Activated CD8-positive, alpha-beta memory T cell treated with anti-CD3 and anti-CD28 coated beads, Interleukin-2, amount 10 ng/mL, durations not matched to agents 7 days and 5 days (primary cell): ENCODE measurements at regions not wholly inside any gene's neighbourhood (a gene's known extent, or its start where the extent isn't known, plus 50 kb on each side); places are given as distances from the start of the nearest gene placed in this dataset.

Experiments used
- ATAC-seq: fragments of 150-1000 bp; cut with Tn5 transposase; one replicate; pipeline ENCODE4 v1.10.0; 2021; ENCODE audit warnings: moderate library complexity
- CTCF ChIA-PET: fragments of 350-600 bp; sonication (Branson Sonifier 250); formaldehyde crosslinking; loops from one replicate; lab custom pipeline; 2021; ENCODE audit warnings: antibody characterized with exemption; lab: Charles Lee
- DNase-seq: peaks from one replicate; pipeline ENCODE4 v3.0.0-alpha.2; 2020
- H3K27ac Mint-ChIP-seq: one replicate; pipeline ENCODE4 v1.8.0; 2021; ENCODE audit warnings: mild to moderate bottlenecking, mixed read lengths
- H3K27me3 Mint-ChIP-seq: one replicate; pipeline ENCODE4 v1.8.0; 2021; ENCODE audit warnings: mixed read lengths
- H3K36me3 Mint-ChIP-seq: one replicate; pipeline ENCODE4 v1.8.0; 2021; ENCODE audit warnings: mild to moderate bottlenecking, mixed read lengths
- H3K4me1 Mint-ChIP-seq: one replicate; pipeline ENCODE4 v1.8.0; 2021; ENCODE audit warnings: mixed read lengths
- H3K4me3 Mint-ChIP-seq: one replicate; pipeline ENCODE4 v1.8.0; 2021; ENCODE audit warnings: mild to moderate bottlenecking, moderate library complexity, mixed read lengths
- H3K9me3 Mint-ChIP-seq: one replicate; pipeline ENCODE4 v1.8.0; 2022; ENCODE audit warnings: low read depth, mixed read lengths

DNA sequence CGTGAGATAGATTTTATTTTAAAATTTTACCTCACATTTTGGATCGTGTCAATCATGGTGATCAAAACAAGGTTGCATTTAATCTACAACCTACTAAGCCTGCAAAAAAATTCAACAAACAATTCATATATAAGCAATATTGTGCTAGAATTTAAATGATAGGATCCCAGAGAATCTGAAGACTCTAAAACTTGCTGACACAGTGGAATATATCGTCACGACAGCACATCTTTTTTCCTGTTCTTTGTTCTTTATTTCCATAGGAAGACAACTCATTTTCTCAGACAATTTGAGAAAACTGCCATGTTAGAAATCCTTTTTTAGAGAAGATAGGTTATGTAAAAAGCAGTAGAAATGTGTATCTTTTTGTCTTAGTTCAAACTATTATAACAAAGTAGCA lies 820.2 kb upstream of the CELF2 start:
- H3K36me3 Mint-ChIP-seq, result no peaks in the 10 kb centered on the region
- no peak for DNase-seq
- H3K4me1 Mint-ChIP-seq, result no peaks in the 10 kb centered on the region
- no peak overlapping the region for H3K4me3 Mint-ChIP-seq
- no peaks in the 10 kb centered on the region for H3K9me3 Mint-ChIP-seq
- CTCF ChIA-PET, result no interaction called here
- ATAC-seq, result no peak
- no peaks in the 10 kb centered on the region for H3K27me3 Mint-ChIP-seq
- H3K27ac Mint-ChIP-seq, result no peak overlapping the region

DNA sequence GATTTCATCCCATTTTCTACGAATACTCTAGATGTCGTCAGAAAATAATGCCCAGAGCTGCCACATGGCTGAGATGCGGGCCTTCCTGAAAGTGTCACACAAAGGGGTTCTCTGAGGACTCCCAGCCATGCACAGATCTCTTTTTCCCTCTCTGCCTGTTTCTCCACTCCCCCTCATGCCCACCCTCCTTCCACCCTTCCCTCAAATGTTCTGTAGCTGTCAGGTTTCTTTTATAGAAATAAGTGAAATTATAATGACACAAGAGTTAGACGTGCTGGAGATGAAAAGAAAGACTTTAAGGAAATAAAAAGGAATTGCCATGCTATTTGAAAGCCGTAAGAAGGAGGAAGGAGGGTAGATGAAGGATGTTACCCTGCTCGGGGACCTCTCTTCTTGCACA lies 819.3 kb upstream of the CELF2 start:
- DNase-seq, result no peak
- H3K4me3 Mint-ChIP-seq, result no peak overlapping the region
- no peaks in the 10 kb centered on the region for H3K4me1 Mint-ChIP-seq
- CTCF ChIA-PET, result no interaction called here
- no peaks in the 10 kb centered on the region for H3K9me3 Mint-ChIP-seq
- ATAC-seq, result no peak
- H3K27me3 Mint-ChIP-seq, result no peaks in the 10 kb centered on the region
- H3K27ac Mint-ChIP-seq, result no peak overlapping the region
- no peaks in the 10 kb centered on the region for H3K36me3 Mint-ChIP-seq

DNA sequence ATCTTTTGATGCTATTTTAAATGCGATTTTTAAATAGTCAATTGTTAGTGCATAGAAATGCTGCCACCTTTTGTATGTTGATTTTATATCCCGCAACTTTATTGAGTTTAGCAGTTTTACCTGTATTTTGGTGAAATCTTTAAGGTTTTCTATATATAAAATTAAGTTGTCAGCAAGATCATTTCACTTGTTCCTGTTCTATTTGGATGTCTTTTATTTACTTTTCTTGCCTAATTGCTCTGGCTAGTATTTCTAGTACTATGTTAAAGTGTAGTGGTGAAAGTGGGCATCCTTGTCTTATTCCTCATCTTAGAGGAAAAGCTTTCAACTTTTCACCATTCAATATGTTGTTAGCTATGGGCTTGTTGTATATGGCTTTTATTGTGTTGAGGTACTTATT lies 813.3 kb upstream of the CELF2 start:
- no peak for DNase-seq
- CTCF ChIA-PET, result no interaction called here

GRCh38 chr10:10205906-10206305 lies 811.8 kb upstream of the CELF2 start:
- no peak overlapping the region for H3K4me3 Mint-ChIP-seq
- no peak for ATAC-seq
- CTCF ChIA-PET, result no interaction called here
- H3K27ac Mint-ChIP-seq, result no peak overlapping the region
- no peak for DNase-seq
- no peaks in the 10 kb centered on the region for H3K27me3 Mint-ChIP-seq
- no peaks in the 10 kb centered on the region for H3K9me3 Mint-ChIP-seq
- H3K36me3 Mint-ChIP-seq, result no peaks in the 10 kb centered on the region
- H3K4me1 Mint-ChIP-seq, result no peaks in the 10 kb centered on the region

More for the DNA sequence above, 813.3 kb upstream of the CELF2 start:
- H3K27me3 Mint-ChIP-seq, result no peaks in the 10 kb centered on the region
- H3K27ac Mint-ChIP-seq, result no peak overlapping the region
- H3K4me1 Mint-ChIP-seq, result no peaks in the 10 kb centered on the region
- H3K9me3 Mint-ChIP-seq, result no peaks in the 10 kb centered on the region
- no peak for ATAC-seq
- no peak overlapping the region for H3K4me3 Mint-ChIP-seq
- no peaks in the 10 kb centered on the region for H3K36me3 Mint-ChIP-seq

DNA sequence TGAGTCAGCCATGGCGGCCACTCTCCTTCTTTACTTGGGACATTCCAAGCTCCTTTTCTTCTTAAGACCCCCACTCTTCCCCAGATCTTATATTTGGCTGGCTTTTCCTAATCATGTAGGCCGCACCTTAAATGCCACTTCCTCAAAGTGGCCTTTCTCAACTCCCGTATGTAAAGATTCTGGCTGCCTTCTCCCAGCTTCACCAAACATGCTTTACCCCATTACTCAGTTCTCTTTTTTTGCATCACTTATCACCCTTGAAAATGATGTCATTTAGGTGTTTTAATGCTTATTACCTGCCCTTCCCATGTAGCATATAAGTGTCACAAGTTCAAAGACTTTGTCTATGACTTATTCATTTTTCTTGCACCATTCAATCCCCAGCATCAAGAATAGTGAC lies 810.1 kb upstream of the CELF2 start:
- CTCF ChIA-PET, result no interaction called here
- DNase-seq (no peak), ATAC-seq (no peak)
- no peak overlapping the region for H3K4me3 Mint-ChIP-seq
- H3K27ac Mint-ChIP-seq, result no peak overlapping the region
- H3K27me3 Mint-ChIP-seq, result no peaks in the 10 kb centered on the region
- H3K9me3 Mint-ChIP-seq, result no peaks in the 10 kb centered on the region
- no peaks in the 10 kb centered on the region for H3K4me1 Mint-ChIP-seq
- H3K36me3 Mint-ChIP-seq, result no peaks in the 10 kb centered on the region

- no peaks in the 10 kb centered on the region for H3K27me3 Mint-ChIP-seq
Observed at GRCh38 chr10:10208196-10208595, 809.5 kb upstream of the CELF2 start.

GRCh38 chr10:10209167-10209566 lies 808.5 kb upstream of the CELF2 start:
- CTCF ChIA-PET, result no interaction called here
- peaks cover 2% of the 10 kb centered on the region for H3K4me1 Mint-ChIP-seq
- no peak for DNase-seq
- no peaks in the 10 kb centered on the region for H3K36me3 Mint-ChIP-seq
- H3K27me3 Mint-ChIP-seq, result no peaks in the 10 kb centered on the region
- no peak overlapping the region for H3K27ac Mint-ChIP-seq
- no peak overlapping the region for H3K4me3 Mint-ChIP-seq
- ATAC-seq, result no peak
- no peaks in the 10 kb centered on the region for H3K9me3 Mint-ChIP-seq

More at GRCh38 chr10:10208196-10208595, 809.5 kb upstream of the CELF2 start:
- ATAC-seq (no peak), DNase-seq (no peak)
- no peaks in the 10 kb centered on the region for H3K4me1 Mint-ChIP-seq
- H3K4me3 Mint-ChIP-seq, result no peak overlapping the region
- H3K27ac Mint-ChIP-seq, result no peak overlapping the region
- H3K36me3 Mint-ChIP-seq, result no peaks in the 10 kb centered on the region
- CTCF ChIA-PET, result no interaction called here
- H3K9me3 Mint-ChIP-seq, result no peaks in the 10 kb centered on the region

GRCh38 chr10:10211409-10211808 lies 806.3 kb upstream of the CELF2 start:
- Mint-ChIP-seq H3K4me3 (no peak overlapping the region), H3K27me3 (no peaks in the 10 kb centered on the region), H3K27ac (no peak overlapping the region), H3K36me3 (no peaks in the 10 kb centered on the region), H3K9me3 (peaks cover 2% of the 10 kb centered on the region), H3K4me1 (peaks cover 2% of the 10 kb centered on the region)
- no peak for ATAC-seq
- DNase-seq, result no peak
- CTCF ChIA-PET, result no interaction called here

GRCh38 chr10:10213237-10213636 lies 804.4 kb upstream of the CELF2 start:
- no peaks in the 10 kb centered on the region for H3K27me3 Mint-ChIP-seq
- H3K9me3 Mint-ChIP-seq, result peaks cover 2% of the 10 kb centered on the region
- H3K4me3 Mint-ChIP-seq, result no peak overlapping the region
- H3K36me3 Mint-ChIP-seq, result no peaks in the 10 kb centered on the region
- peak overlapping the region; percentile 58 for H3K27ac Mint-ChIP-seq
- ATAC-seq (no peak), DNase-seq (no peak)
- CTCF ChIA-PET, result no interaction called here
- peaks cover 2% of the 10 kb centered on the region for H3K4me1 Mint-ChIP-seq

DNA sequence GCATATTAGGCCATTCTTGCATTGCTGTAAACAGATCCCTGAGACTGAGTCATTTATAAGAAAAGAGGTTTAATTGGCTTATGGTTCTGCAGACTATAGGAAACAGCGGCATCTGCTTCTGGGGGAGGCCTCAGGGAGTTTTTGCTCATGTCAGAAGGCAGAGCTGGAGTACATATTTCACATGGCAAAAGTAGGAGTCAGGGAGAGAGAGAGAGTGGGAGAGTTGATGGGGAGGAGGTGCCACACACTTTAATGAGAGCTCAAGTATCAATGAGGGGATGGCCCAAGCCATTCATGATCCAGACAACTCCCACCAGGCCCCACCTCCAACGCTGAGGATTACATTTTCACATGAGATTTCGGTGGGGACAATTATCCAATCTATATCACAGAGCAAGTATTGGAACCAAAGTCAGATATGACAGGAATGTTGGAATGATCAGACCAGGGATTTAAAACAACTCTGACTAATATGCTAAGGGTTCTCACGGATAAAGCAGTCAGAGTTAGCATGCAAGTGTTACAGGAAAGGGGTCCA lies 795.3 kb upstream of the CELF2 start:
- Mint-ChIP-seq H3K4me1 (no peaks in the 10 kb centered on the region), H3K27ac (no peak overlapping the region), H3K4me3 (no peak overlapping the region), H3K27me3 (no peaks in the 10 kb centered on the region), H3K9me3 (no peaks in the 10 kb centered on the region), H3K36me3 (no peaks in the 10 kb centered on the region)
- no peak for DNase-seq
- no peak for ATAC-seq
- CTCF ChIA-PET, result no interaction called here

DNA sequence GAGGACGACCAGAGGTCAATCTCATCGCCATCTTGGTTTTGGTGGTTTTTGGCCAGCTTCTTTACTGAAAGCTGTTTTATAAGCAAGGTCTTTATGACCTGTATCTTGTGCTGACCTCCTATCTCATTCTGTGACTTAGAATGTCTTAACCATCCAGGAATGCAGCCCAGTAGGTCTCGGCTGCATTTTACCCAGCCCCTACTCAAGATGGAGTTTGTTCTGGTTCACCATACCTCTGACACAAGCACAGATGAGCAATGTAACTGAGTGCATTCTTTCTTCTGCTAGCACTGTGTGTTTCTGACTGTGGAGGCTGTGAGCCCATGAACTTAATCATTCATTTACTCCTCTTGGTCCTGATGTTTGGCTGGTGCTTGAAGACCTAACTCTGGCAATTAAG lies 794.5 kb upstream of the CELF2 start:
- ATAC-seq, result no peak
- Mint-ChIP-seq H3K4me1 (no peaks in the 10 kb centered on the region), H3K36me3 (no peaks in the 10 kb centered on the region), H3K4me3 (no peak overlapping the region), H3K27me3 (no peaks in the 10 kb centered on the region), H3K9me3 (no peaks in the 10 kb centered on the region), H3K27ac (no peak overlapping the region)
- no peak for DNase-seq
- CTCF ChIA-PET, result no interaction called here

DNA sequence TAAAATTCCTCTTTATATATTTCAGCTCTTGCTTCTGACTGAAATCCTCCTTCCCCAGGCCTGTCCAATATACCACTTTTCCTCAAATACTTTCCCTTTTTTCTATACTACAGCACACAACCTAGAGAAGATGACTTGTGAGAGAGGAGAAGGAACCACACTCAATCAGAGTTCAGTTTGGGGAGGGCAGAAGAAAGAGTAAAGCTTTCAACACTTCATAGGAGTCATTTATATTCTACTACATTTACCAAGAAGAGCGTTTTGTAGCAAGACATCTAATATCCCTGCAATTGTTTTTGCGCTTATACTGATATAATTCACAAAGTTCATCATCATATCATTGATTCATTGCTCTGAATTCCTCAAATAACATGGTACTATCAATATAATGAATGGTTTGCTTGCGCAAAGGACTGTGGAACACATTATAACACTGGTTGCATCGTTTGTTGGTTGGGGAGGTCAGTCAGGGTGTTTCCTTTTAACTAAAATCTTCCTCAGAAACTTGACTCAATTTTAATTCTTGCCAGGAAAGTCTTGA lies 792.5 kb upstream of the CELF2 start:
- CTCF ChIA-PET, result no interaction called here
- Mint-ChIP-seq H3K27ac (no peak overlapping the region), H3K27me3 (no peaks in the 10 kb centered on the region), H3K36me3 (no peaks in the 10 kb centered on the region), H3K4me3 (no peak overlapping the region), H3K4me1 (no peaks in the 10 kb centered on the region), H3K9me3 (no peaks in the 10 kb centered on the region)
- ATAC-seq (no peak), DNase-seq (no peak)

DNA sequence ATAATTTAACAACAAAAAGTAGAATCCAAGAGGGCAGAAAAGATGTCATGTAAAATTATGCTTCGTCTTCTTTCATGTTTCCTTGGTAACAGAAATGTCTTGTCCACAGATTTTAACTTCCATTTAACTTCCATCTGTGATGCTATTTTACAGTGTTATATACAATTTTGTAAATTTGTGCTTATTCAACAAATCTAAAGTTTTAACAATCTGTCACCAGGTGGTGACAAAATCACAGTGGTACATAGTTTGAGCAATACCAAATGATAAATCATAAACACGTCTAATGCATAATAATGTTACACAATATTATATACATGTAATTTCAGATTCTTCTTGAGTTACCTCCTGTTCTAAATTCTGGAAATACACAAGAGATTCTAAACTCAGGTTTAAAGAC lies 784.4 kb upstream of the CELF2 start:
- CTCF ChIA-PET, result no interaction called here
- Mint-ChIP-seq H3K27me3 (no peaks in the 10 kb centered on the region), H3K4me3 (no peak overlapping the region), H3K36me3 (no peaks in the 10 kb centered on the region), H3K4me1 (no peaks in the 10 kb centered on the region), H3K27ac (no peak overlapping the region), H3K9me3 (no peaks in the 10 kb centered on the region)
- DNase-seq (no peak), ATAC-seq (no peak)

GRCh38 chr10:10235003-10235402 lies 782.7 kb upstream of the CELF2 start:
- ATAC-seq, result no peak
- CTCF ChIA-PET, result no interaction called here
- Mint-ChIP-seq H3K4me1 (no peaks in the 10 kb centered on the region), H3K27ac (no peak overlapping the region), H3K9me3 (no peaks in the 10 kb centered on the region), H3K27me3 (no peaks in the 10 kb centered on the region), H3K36me3 (no peaks in the 10 kb centered on the region), H3K4me3 (no peak overlapping the region)
- DNase-seq, result no peak

DNA sequence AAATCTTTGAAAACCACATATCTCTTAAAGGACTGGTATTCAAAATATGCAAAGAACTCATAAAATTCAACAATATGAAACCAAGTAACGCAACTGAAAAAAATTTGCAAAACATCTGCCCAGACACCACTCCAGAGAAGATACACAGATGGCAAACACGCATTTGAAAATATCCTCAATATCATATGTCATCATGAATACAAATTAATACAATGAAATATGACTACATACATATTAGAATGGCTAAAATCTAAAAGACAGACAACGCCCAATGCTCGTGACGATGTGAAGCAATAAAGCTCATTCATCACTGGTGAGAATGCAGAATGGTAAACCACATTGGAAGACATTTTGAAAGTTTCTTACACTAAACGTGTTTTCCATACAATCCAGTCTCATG lies 770.1 kb upstream of the CELF2 start:
- Mint-ChIP-seq H3K4me3 (no peak overlapping the region), H3K27ac (no peak overlapping the region), H3K36me3 (no peaks in the 10 kb centered on the region), H3K4me1 (no peaks in the 10 kb centered on the region), H3K27me3 (no peaks in the 10 kb centered on the region), H3K9me3 (peaks cover 3% of the 10 kb centered on the region)
- CTCF ChIA-PET, result no interaction called here
- DNase-seq (no peak), ATAC-seq (no peak)
